HEK293 (cell line): ENCODE measurements at regions not wholly inside any gene's neighbourhood (a gene's known extent, or its start where the extent isn't known, plus 50 kb on each side); places are given as distances from the start of the nearest gene placed in this dataset.

ENCODE experiments used
- CTCF ChIA-PET: fragments of 350-600 bp; formaldehyde crosslinking; extraction: SDS; loops from one replicate; lab custom pipeline; 2021; ENCODE audit warnings: antibody characterized with exemption; lab: Yijun Ruan, JAX
- POLR2A ChIA-PET: fragments of 300-600 bp; formaldehyde crosslinking; extraction: SDS; loops from one replicate; lab custom pipeline; 2020; ENCODE audit warnings: antibody characterized with exemption, inconsistent platforms; lab: Yijun Ruan, JAX
- H3K27ac ChIP-seq: fragments of 200-500 bp; sonication (Bioruptor generic); 2 replicates; pipeline ENCODE4 v1.5.1; 2014; ENCODE audit warnings: low read depth, low read length, control low read depth, inconsistent platforms; ENCODE audit errors: extremely low read depth
- H3K36me3 ChIP-seq, 2 experiments: fragments of 200-500 bp in 1 of 2; sonication (Bioruptor generic) in 1 of 2; 1 replicate in 1 of 2; 2 replicates in 1 of 2; pipeline ENCODE4 v1.5.1; 2014 to 2017; ENCODE audit warnings: inconsistent platforms in 2 of 2, low read length in 2 of 2; ENCODE audit not compliant: control insufficient read depth in 2 of 2, insufficient read depth in 1 of 2
- H3K4me1 ChIP-seq: fragments of 200-500 bp; sonication (Bioruptor generic); 2 replicates; pipeline ENCODE4 v1.5.1; 2014; ENCODE audit warnings: mild to moderate bottlenecking, low read length, inconsistent platforms; ENCODE audit not compliant: control insufficient read depth, insufficient read depth
- H3K4me3 ChIP-seq: 2 replicates; pipeline ENCODE4 v1.5.1; 2011; ENCODE audit warnings: low read depth, mild to moderate bottlenecking, control low read depth, low read length, moderate library complexity
- H3K9me3 ChIP-seq: fragments of 200-500 bp; sonication (Bioruptor generic); 2 replicates; pipeline ENCODE4 v1.5.1; 2014; ENCODE audit warnings: low read depth, low read length, inconsistent platforms; ENCODE audit not compliant: control insufficient read depth, insufficient read depth
- EGR2 ChIP-seq: fragments of 450-650 bp; formaldehyde crosslinking; IDR thresholded peaks from 2 replicates; pipeline ENCODE4 v1.5.1; 2016; ENCODE audit warnings: low read depth, missing biosample characterization, missing genetic modification characterization
- GLIS2 ChIP-seq: fragments of 450-650 bp; formaldehyde crosslinking; IDR thresholded peaks from 2 replicates; pipeline ENCODE4 v1.5.1; 2016; ENCODE audit warnings: missing biosample characterization, missing genetic modification characterization
- HOXC10 ChIP-seq: sonication (generic); formaldehyde crosslinking; IDR thresholded peaks from 2 replicates; pipeline ENCODE4 v1.8.1; 2023; ENCODE audit warnings: mild to moderate bottlenecking, missing genetic modification reagents
- KLF1 ChIP-seq: fragments of 450-650 bp; formaldehyde crosslinking; IDR thresholded peaks from 2 replicates; pipeline ENCODE4 v1.5.1; 2016; ENCODE audit warnings: missing biosample characterization, missing genetic modification characterization
- KLF8 ChIP-seq: fragments of 450-650 bp; formaldehyde crosslinking; IDR thresholded peaks from 2 replicates; pipeline ENCODE4 v1.5.1; 2016; ENCODE audit warnings: missing biosample characterization, missing genetic modification characterization
- OSR2 ChIP-seq: fragments of 450-650 bp; formaldehyde crosslinking; IDR thresholded peaks from 2 replicates; pipeline ENCODE4 v1.5.1; 2016; ENCODE audit warnings: missing biosample characterization, missing genetic modification characterization
- PATZ1 ChIP-seq: fragments of 450-650 bp; formaldehyde crosslinking; IDR thresholded peaks from 2 replicates; pipeline ENCODE4 v1.5.1; 2016; ENCODE audit warnings: missing biosample characterization, missing genetic modification characterization
- PBX3 ChIP-seq: sonication (generic); formaldehyde crosslinking; IDR thresholded peaks from 2 replicates; pipeline ENCODE4 v1.8.1; 2022; ENCODE audit warnings: mild to moderate bottlenecking, moderate library complexity, missing genetic modification reagents
- SP2 ChIP-seq: fragments of 450-650 bp; formaldehyde crosslinking; IDR thresholded peaks from 2 replicates; pipeline ENCODE4 v1.5.1; 2016; ENCODE audit warnings: missing biosample characterization, missing genetic modification characterization
- SP7 ChIP-seq: fragments of 450-650 bp; formaldehyde crosslinking; IDR thresholded peaks from 2 replicates; pipeline ENCODE4 v1.5.1; 2016; ENCODE audit warnings: missing biosample characterization, missing genetic modification characterization
- TRIM28 ChIP-seq: IDR thresholded peaks from 2 replicates; pipeline ENCODE4 v1.6.1; 2011; ENCODE audit warnings: low read length, control low read depth, borderline replicate concordance
- WT1 ChIP-seq: fragments of 450-650 bp; formaldehyde crosslinking; IDR thresholded peaks from 2 replicates; pipeline ENCODE4 v1.5.1; 2016; ENCODE audit warnings: missing biosample characterization, missing genetic modification characterization
- YY2 ChIP-seq: fragments of 450-650 bp; formaldehyde crosslinking; IDR thresholded peaks from 2 replicates; pipeline ENCODE4 v1.5.1; 2016; ENCODE audit warnings: missing biosample characterization, missing genetic modification characterization
- ZBTB20 ChIP-seq: fragments of 450-650 bp; formaldehyde crosslinking; IDR thresholded peaks from 2 replicates; pipeline ENCODE4 v1.5.1; 2016; ENCODE audit warnings: missing biosample characterization, missing genetic modification characterization
- ZFHX2 ChIP-seq: fragments of 450-650 bp; formaldehyde crosslinking; conservative IDR thresholded peaks from 2 replicates; pipeline ENCODE4 v1.5.1; 2016; ENCODE audit warnings: missing biosample characterization, missing genetic modification characterization
- ZNF121 ChIP-seq: fragments of 450-650 bp; formaldehyde crosslinking; IDR thresholded peaks from 2 replicates; pipeline ENCODE4 v1.5.1; 2016; ENCODE audit warnings: missing biosample characterization, missing genetic modification characterization
- ZNF214 ChIP-seq: fragments of 450-650 bp; formaldehyde crosslinking; IDR thresholded peaks from 2 replicates; pipeline ENCODE4 v1.5.1; 2017; ENCODE audit warnings: missing biosample characterization, mild to moderate bottlenecking, missing genetic modification characterization, borderline replicate concordance
- ZNF335 ChIP-seq: fragments of 450-650 bp; formaldehyde crosslinking; conservative IDR thresholded peaks from 2 replicates; pipeline ENCODE4 v1.5.1; 2016; ENCODE audit warnings: missing biosample characterization, missing genetic modification characterization
- ZNF366 ChIP-seq: fragments of 450-650 bp; formaldehyde crosslinking; conservative IDR thresholded peaks from 2 replicates; pipeline ENCODE4 v1.5.1; 2016; ENCODE audit warnings: missing biosample characterization, missing genetic modification characterization
- ZNF549 ChIP-seq: fragments of 450-650 bp; IDR thresholded peaks from 2 replicates; pipeline ENCODE4 v1.5.1; 2018; ENCODE audit warnings: missing biosample characterization, missing genetic modification characterization, mild to moderate bottlenecking, inconsistent platforms, moderate library complexity
- ZNF629 ChIP-seq: fragments of 450-650 bp; formaldehyde crosslinking; IDR thresholded peaks from 2 replicates; pipeline ENCODE4 v1.5.1; 2017; ENCODE audit warnings: missing biosample characterization, missing genetic modification characterization
- ZNF664 ChIP-seq: fragments of 450-650 bp; formaldehyde crosslinking; IDR thresholded peaks from 2 replicates; pipeline ENCODE4 v1.5.1; 2016; ENCODE audit warnings: missing biosample characterization, missing genetic modification characterization
- ZNF707 ChIP-seq: fragments of 450-650 bp; formaldehyde crosslinking; IDR thresholded peaks from 2 replicates; pipeline ENCODE4 v1.5.1; 2016; ENCODE audit warnings: missing biosample characterization, missing genetic modification characterization
- ZNF747 ChIP-seq: fragments of 450-650 bp; formaldehyde crosslinking; IDR thresholded peaks from 2 replicates; pipeline ENCODE4 v1.5.1; 2016; ENCODE audit warnings: missing biosample characterization, missing genetic modification characterization
- ZNF843 ChIP-seq: fragments of 450-650 bp; formaldehyde crosslinking; IDR thresholded peaks from 2 replicates; pipeline ENCODE4 v1.5.1; 2016; ENCODE audit warnings: missing biosample characterization, missing genetic modification characterization
- ZSCAN23 ChIP-seq: fragments of 450-650 bp; formaldehyde crosslinking; IDR thresholded peaks from 2 replicates; pipeline ENCODE4 v1.5.1; 2016; ENCODE audit warnings: missing biosample characterization, missing genetic modification characterization
- TF ChIP-seq, protein P1 (sequence below): fragments of 450-650 bp; formaldehyde crosslinking; IDR thresholded peaks from 2 replicates; pipeline ENCODE4 v1.5.1; 2016; ENCODE audit warnings: missing biosample characterization, missing genetic modification characterization

DNA sequence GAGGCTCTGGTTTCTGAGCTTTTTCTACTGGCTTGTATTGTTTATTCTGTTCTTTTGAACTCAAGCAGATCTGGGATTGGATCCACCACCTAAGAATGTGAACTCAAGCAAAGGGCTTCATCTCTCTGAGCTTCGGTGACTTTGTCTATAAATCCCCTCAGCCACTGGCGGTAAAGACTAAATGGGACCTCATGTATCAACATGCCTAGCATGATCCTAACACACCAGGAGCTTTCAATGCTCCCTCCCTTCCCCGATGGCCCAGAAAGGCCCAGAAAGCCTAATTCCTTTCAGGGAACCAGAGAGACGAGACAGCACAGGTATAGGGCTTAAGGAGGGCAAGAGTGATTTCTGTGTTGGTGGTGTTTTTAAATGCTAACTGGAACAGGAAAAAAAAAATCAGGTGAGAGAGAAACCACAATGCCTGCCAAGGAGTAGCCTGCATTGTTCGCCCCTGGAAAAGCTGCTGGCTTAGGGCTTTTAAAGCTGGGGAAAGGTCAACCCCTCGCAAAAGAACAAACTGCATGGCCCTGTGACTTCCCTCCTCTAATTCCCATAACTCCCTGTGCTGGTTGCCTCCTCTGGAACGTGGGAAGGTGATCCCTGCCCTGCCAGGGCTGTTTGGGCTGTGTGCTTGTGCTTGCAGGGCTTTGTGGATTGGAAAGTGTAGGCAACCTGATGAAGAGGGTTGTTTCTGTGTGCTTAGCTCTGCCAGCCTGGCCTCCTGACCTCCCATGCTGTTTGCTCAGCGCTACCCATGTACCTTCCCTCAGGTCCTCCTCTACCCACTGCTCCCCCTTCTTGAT is 147.0 kb downstream of the PLPP3 start:
- Histone ChIP-seq H3K36me3 (no peaks in the 10 kb centered on the region), H3K4me3 (no peak overlapping the region), H3K9me3 (no peaks in the 10 kb centered on the region), H3K4me1 (peaks cover 5% of the 10 kb centered on the region; the same call in 1 of the 2 replicates), H3K27ac (no peak overlapping the region)
- no peak for TF ChIP-seq ZNF747
- peak; percentile 53; the same call in 1 of the 2 replicates for TF ChIP-seq EGR2 (tag by site-specific recombination)
- TF ChIP-seq ZNF707: no peak
- TF ChIP-seq ZFHX2 (tag by site-specific recombination): no peak
- POLR2A ChIA-PET: no interaction called here
- CTCF ChIA-PET: interaction anchor here (0.7 kb wide), 1 partner anchor 79 kb away, joined by 3 read pairs; no protein-coding TSS in a partner anchor

DNA sequence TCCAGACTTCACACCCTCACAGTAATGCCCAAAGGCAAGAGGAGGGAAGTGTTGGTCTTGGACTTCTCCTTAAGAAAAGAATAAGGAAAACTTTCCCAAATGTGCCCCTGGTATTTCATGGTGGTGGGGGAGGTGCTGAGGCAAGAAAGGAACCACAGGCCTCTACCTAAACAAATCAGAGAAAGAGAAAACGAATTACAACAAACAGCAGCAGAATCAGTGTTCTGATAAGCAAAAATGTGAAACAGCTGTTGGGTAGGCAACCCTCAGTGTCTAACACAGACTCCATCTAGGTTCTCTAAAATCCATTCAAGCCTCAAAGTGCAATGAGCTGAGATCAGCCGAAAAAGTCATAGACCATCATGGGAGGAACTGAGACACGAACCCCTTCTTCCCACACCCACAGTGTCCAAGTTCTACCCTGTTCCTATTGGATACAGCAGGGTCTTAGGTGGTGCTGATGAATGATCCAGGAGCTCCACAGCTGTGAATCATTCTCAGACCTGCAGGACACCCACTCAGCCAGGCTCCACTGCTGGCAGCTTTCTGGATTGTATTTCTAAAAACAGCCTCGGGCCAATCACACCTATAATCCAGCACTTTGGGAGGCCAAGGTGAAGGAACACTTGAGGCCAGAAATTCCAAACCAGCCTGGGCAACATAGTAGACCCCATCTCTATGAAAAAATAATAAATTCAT is 149.1 kb downstream of the PLPP3 start:
- Histone ChIP-seq H3K36me3 (no peaks in the 10 kb centered on the region), H3K27ac (no peak overlapping the region), H3K4me1 (peaks cover 3% of the 10 kb centered on the region), H3K4me3 (no peak overlapping the region), H3K9me3 (no peaks in the 10 kb centered on the region)
- ChIA-PET POLR2A (interaction anchor here (1.0 kb wide), 1 partner anchor 15 kb away, joined by 3 read pairs; no protein-coding TSS in a partner anchor), CTCF (no interaction called here)
- no peak for TF ChIP-seq YY2 (tag by site-specific recombination)
- peak; percentile 63 for TF ChIP-seq EGR2 (tag by site-specific recombination)

DNA sequence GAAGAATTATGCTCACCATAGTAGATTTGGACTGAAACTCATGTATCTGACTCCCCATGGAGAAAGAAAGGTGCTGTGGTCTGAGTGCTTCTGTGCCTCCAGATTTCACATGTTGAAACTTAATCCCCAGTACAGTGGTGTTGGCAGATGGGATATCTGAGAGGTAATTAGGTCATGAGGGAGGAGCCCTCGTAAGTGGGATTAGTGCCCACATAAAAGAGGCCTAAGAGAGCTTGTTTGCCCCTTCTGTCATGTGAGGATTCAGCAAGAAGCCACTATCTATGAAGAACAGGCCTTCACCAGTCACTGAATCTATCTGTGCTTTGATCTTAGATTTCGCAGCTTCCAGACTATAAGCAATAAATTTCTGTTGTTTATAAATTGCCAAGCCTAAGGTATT is 150.1 kb downstream of the PLPP3 start:
- H3K9me3 ChIP-seq: no peaks in the 10 kb centered on the region
- H3K27ac ChIP-seq: no peak overlapping the region
- POLR2A ChIA-PET: interaction anchor here (1.0 kb wide), 1 partner anchor 14 kb away, joined by 3 read pairs; no protein-coding TSS in a partner anchor
- H3K36me3 ChIP-seq: no peaks in the 10 kb centered on the region
- H3K4me1 ChIP-seq: peaks cover 3% of the 10 kb centered on the region
- CTCF ChIA-PET: no interaction called here
- no peak overlapping the region for H3K4me3 ChIP-seq
- TF ChIP-seq ZNF843 (tag by site-specific recombination) (no peak), ZFHX2 (tag by site-specific recombination) (peak; percentile 21; the same call in 1 of the 2 replicates), OSR2 (tag by site-specific recombination) (peak; percentile 94), HOXC10 (CRISPR knock-in tag) (no peak), ZBTB20 (tag by site-specific recombination) (no peak), PATZ1 (0 out of 2 replicates have a peak, but pooled peaks have one; percentile 28), ZSCAN23 (tag by site-specific recombination) (no peak), KLF8 (peak; percentile 70), WT1 (tag by site-specific recombination) (peak; percentile 99), SP2 (tag by site-specific recombination) (no peak), EGR2 (tag by site-specific recombination) (peak; percentile 80), SP7 (tag by site-specific recombination) (peak; percentile 51; the same call in 1 of the 2 replicates), GLIS2 (tag by site-specific recombination) (no peak), ZNF366 (tag by site-specific recombination) (no peak), ZNF549 (tag by site-specific recombination) (no peak), ZNF335 (tag by site-specific recombination) (no peak), ZNF214 (tag by site-specific recombination) (no peak), KLF1 (tag by site-specific recombination) (peak; percentile 80), ZNF629 (peak; percentile 61; the same call in 1 of the 2 replicates), ZNF121 (no peak), TRIM28 (peak; percentile 83; the same call in 1 of the 2 replicates), ZNF664 (tag by site-specific recombination) (no peak), PBX3 (no peak)
- TF ChIP-seq, protein P1, sequence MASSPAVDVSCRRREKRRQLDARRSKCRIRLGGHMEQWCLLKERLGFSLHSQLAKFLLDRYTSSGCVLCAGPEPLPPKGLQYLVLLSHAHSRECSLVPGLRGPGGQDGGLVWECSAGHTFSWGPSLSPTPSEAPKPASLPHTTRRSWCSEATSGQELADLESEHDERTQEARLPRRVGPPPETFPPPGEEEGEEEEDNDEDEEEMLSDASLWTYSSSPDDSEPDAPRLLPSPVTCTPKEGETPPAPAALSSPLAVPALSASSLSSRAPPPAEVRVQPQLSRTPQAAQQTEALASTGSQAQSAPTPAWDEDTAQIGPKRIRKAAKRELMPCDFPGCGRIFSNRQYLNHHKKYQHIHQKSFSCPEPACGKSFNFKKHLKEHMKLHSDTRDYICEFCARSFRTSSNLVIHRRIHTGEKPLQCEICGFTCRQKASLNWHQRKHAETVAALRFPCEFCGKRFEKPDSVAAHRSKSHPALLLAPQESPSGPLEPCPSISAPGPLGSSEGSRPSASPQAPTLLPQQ (tag by site-specific recombination): no peak
